ENCODE measurements at regions not wholly inside any gene's neighbourhood (a gene's known extent, or its start where the extent isn't known, plus 50 kb on each side); places are given as distances from the start of the nearest gene placed in this dataset.

GRCh38 chr1:99532276-99532580 is 113.7 kb upstream of the PALMD start:
- FAIRE-seq (no peak), DNase-seq (ENCODE audit: low read depth) (no peak)
- Histone ChIP-seq H3K36me3 (ENCODE audit: control insufficient read depth, insufficient read depth, low read length) (no peaks in the 10 kb centered on the region), H3K27me3 (ENCODE audit: control insufficient read depth, insufficient read depth, low read length) (no peaks in the 10 kb centered on the region), H3K4me3 (ENCODE audit: low read depth, low read length) (no peak overlapping the region)
- TF ChIP-seq CTCF (IDR thresholded peaks at IDR 0.05; ENCODE audit: insufficient read depth, low read length, severe bottlenecking) = no peak

GRCh38 chr1:99533909-99534637 is 111.8 kb upstream of the PALMD start:
- TF ChIP-seq CTCF (IDR thresholded peaks at IDR 0.05; ENCODE audit: insufficient read depth, low read length, severe bottlenecking) = no peak
- FAIRE-seq (no peak), DNase-seq (ENCODE audit: low read depth) (peak; percentile 18)
- Histone ChIP-seq H3K4me3 (ENCODE audit: low read depth, low read length) (no peak overlapping the region), H3K27me3 (ENCODE audit: control insufficient read depth, insufficient read depth, low read length) (no peaks in the 10 kb centered on the region), H3K36me3 (ENCODE audit: control insufficient read depth, insufficient read depth, low read length) (no peaks in the 10 kb centered on the region)

GRCh38 chr1:99534638-99534930 is 111.3 kb upstream of the PALMD start:
- TF ChIP-seq CTCF (IDR thresholded peaks at IDR 0.05; ENCODE audit: insufficient read depth, low read length, severe bottlenecking) = no peak
- Histone ChIP-seq H3K4me3 (ENCODE audit: low read depth, low read length) (no peak overlapping the region), H3K27me3 (ENCODE audit: control insufficient read depth, insufficient read depth, low read length) (no peaks in the 10 kb centered on the region), H3K36me3 (ENCODE audit: control insufficient read depth, insufficient read depth, low read length) (no peaks in the 10 kb centered on the region)
- DNase-seq (ENCODE audit: low read depth) = no peak
- FAIRE-seq = no peak

GRCh38 chr1:99535470-99536164 is 110.3 kb upstream of the PALMD start:
- DNase-seq (ENCODE audit: low read depth) (peak; percentile 82), FAIRE-seq (no peak)
- no peaks in the 10 kb centered on the region for H3K27me3 ChIP-seq (ENCODE audit: control insufficient read depth, insufficient read depth, low read length)
- no peaks in the 10 kb centered on the region for H3K36me3 ChIP-seq (ENCODE audit: control insufficient read depth, insufficient read depth, low read length)
- TF ChIP-seq CTCF (IDR thresholded peaks at IDR 0.05; ENCODE audit: insufficient read depth, low read length, severe bottlenecking) = no peak
- H3K4me3 ChIP-seq (ENCODE audit: low read depth, low read length) = no peak overlapping the region

GRCh38 chr1:99537886-99538617 is 107.9 kb upstream of the PALMD start:
- DNase-seq (ENCODE audit: low read depth) = no peak
- no peaks in the 10 kb centered on the region for H3K27me3 ChIP-seq (ENCODE audit: control insufficient read depth, insufficient read depth, low read length)
- no peak for FAIRE-seq

More at GRCh38 chr1:99537886-99538617, 107.9 kb upstream of the PALMD start:
- Histone ChIP-seq H3K36me3 (ENCODE audit: control insufficient read depth, insufficient read depth, low read length) (no peaks in the 10 kb centered on the region), H3K4me3 (ENCODE audit: low read depth, low read length) (no peak overlapping the region)
- no peak for TF ChIP-seq CTCF (IDR thresholded peaks at IDR 0.05; ENCODE audit: insufficient read depth, low read length, severe bottlenecking)

All from bronchial epithelial cell (primary cell).